Fibroblast of skin of abdomen (primary cell): ENCODE measurements at regions not wholly inside any gene's neighbourhood (a gene's known extent, or its start where the extent isn't known, plus 50 kb on each side); places are given as distances from the start of the nearest gene placed in this dataset.
"Not testable (repeated sequence)": the region's sequence is repeated elsewhere in the genome, so short reads cannot be mapped to it uniquely, and the experiment has no call there.

Source experiments
- DNase-seq: peaks from one replicate; pipeline ENCODE4 v3.0.0-alpha.2; 2013

DNA sequence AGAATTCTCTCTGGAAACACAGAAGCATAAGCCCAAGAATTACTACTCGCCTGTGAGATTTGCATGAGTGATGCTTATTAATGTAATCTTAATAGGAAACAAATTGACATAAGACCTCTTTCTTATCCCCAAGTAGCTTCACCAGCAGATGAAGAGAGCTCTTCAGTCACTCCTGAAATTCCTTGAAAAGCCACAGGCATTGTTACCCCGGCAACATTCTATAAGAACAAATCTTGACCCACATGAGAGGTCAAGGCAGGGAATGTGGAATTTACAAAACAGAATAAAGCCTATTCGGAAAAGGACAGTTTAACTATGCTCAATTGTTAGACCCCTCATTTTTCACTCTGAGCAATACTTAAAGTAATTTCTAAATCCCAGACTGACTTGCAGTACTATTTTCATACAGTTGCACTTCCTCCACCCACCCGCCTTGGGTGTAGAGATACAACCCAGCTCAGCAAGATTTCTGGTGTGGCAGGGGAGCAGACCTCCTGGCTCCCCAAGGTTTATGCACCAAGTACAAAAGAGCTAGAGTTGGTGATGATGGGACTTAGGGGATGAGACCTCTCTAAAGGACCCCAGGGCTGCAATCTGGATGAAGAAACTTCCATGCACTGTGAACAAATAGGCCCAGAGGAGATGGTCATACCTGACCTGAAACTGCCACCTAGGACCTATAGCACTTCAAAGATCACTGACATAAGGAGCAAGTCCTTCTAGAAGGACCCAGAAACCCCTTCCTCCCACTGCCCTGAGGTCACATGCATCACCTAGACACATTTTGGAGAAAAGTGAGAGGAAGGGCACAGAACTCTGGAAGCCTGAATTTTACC lies 242.1 kb downstream of the ZNF608 start:
- peak; percentile 32 for DNase-seq

GRCh38 chr5:124502551-124502950 lies 243.9 kb downstream of the ZNF608 start:
- no peak for DNase-seq

GRCh38 chr5:124499818-124500217 lies 246.6 kb downstream of the ZNF608 start:
- DNase-seq, result not testable (repeated sequence)

DNA sequence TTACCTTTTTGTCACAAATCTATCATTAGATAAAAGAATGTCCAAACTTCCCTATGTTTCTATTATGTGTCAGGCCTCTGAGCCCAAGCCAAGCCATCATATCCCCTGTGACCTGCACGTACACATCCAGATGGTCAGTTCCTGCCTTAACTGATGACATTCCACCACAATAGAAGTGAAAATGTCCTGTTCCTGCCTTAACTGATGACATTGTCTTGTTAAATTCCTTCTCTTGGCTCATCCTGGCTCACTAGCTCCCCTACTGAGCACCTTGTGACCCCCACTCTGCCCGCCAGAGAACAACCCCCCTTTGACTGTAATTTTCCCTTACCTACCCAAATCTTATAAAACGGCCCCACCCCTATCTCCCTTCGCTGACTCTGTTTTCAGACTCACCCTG lies 249.5 kb downstream of the ZNF608 start:
- not testable (repeated sequence) for DNase-seq

DNA sequence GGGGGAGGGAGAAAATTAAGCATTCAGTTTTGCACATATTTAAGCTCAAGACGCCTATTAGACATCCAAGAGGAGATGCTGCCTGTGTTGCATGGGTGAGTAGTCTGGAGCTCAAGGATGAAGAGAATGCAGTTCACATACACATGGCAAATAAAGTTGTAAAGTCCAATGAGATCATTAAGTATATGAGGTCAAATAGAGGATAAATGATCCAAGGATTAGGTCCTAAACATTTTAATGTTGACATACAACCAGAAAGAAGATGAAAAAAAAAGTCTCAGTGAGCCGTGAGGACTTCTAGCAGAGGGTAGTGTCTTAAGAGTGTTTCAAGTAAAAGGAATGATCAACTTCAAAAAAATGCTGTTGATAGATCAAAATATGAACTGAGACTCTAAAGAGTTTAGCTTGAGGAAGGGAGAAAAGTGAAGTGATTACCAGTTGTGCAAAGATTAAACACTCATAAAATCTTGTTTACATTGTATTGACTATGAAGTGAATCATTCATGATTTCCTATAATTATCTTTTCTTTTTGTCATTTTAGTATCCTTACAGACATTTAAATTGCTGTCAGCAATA lies 251.8 kb downstream of the ZNF608 start:
- peak; percentile 12 for DNase-seq

GRCh38 chr5:124492444-124493224 lies 253.8 kb downstream of the ZNF608 start:
- DNase-seq, result peak; percentile 16

GRCh38 chr5:124490315-124490714 lies 256.1 kb downstream of the ZNF608 start:
- DNase-seq, result not testable (repeated sequence)

DNA sequence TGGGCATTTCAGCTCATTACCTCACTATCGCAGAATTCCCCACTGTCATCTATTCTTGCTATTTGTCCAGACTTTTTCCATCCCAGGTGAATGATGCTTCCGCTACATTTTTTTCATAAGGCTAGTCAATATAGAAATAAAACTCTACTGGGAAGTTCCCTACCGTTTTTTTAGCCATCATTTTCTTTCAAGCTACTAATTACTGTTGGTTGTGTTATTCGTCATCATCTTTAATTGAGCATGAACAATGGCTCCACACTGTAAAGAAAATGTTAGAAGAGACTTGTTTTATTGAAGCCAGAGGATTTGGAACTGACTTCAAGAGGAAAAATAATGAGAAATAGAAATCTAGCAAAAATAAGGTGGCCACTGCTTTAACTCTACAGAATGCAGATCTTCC lies 265.0 kb downstream of the ZNF608 start:
- no peak for DNase-seq

GRCh38 chr5:124480964-124481363 lies 265.5 kb downstream of the ZNF608 start:
- DNase-seq, result no peak

GRCh38 chr5:124480022-124480421 lies 266.4 kb downstream of the ZNF608 start:
- no peak for DNase-seq

DNA sequence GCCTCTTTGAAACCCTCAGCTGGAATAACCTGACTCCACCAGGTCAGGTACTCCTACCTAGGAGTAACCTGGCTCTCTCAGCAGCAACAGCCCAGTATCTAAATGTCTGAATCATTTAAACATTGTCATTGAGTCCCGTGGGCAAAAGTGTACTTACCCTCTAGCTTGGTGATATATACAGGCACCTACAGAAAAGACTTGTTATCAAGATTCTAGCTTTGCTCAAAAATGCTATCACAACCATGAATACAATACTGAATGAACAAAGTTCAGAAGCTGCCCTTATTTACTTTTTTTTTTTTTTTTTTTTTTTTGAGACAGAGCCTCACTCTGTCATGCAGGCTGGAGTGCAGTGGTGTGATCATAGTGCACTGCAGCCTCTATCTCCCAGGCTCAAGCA lies 268.2 kb downstream of the ZNF608 start:
- DNase-seq, result no peak

DNA sequence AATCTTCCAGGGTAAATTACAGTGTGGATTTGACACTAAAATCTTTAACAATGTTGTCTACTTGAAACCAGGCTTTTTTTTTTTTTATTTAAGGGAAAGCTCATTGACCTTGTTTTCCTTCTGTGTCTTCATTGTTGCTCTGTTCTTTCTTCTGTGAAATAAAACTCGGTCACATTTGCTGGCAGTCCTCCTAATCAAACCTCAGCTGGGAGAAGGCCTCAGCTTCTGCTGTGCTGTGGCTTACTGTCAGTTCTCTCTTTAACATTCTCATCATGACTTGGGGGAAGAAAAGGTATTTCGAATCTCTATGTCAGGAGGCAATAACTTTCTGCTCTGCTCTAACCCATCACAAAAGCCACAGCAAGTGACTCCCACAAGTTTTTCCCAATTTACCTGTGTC lies 268.9 kb downstream of the ZNF608 start:
- no peak for DNase-seq

DNA sequence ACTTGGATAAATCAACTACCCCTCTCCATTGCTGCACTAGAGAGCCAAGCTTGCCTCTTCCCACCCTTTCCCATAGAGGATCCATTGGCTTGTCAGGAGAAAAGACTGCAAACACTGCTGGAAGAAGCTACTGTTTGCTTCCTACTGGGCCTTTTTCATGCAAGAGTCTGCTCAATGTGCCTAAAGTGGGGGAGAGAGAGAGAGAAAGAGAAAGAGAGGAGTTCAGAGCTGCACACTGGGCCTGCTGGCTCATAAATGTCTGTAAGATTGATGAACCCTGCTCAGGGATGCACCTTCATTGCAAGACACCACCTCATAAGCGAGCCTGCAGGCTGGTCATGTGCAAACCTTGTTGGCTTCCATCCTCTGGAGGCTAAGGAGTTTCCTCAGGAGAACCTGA lies 269.4 kb downstream of the ZNF608 start:
- no peak for DNase-seq

DNA sequence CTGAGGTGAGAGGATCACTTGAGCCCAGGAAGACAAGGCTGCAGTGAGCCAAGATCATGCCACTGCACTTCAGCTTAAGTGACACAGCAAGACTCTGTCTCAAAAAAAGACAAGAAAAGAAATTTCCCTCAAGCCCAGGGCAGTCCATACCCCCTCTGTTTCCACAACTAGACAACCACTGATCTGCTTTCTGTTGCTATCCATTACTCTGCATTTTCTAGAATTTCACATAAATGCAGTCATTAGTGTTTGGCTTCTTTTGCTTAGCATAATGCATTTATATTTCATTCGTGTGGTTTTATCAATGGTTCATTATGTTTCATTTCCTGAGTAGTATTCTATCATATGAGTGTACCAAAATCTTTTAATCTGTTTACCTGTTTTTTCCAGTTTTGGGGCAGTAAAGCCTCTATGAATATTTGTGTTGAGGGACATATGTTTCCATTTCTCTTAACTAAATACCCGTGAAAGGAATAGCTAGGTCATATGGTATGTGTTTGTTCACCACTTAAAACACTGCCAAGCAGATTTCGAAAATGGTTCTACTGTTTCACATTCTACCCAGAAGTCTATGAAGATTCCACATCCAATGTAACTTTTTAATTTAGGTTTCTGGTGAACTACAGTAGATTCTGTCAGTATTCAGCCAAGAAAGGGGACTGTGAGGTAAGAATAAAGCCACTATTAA lies 271.8 kb downstream of the ZNF608 start:
- peak; percentile 44 for DNase-seq

GRCh38 chr5:124468671-124469411 lies 277.6 kb downstream of the ZNF608 start:
- no peak for DNase-seq

- no peak for DNase-seq
Observed at GRCh38 chr5:124467745-124468144, 278.7 kb downstream of the ZNF608 start.

DNA sequence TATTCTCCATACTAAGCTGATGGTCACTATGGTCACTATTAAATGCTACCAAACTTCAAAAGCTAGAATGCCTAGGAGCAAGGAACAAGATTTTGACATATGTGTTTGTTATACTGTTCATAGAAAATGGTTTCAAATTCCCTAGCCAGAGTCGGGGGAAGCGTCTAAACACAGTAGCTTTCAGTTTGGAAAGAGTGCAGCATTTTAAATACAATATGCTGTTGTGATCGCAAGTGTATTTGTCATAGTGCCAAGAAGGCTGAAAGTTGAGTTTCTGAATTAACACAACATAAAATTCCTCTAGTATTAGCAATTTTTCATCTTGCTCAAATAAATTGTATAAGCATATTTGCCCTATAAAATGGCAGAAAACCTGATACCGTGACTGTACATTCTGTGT lies 280.4 kb downstream of the ZNF608 start:
- DNase-seq, result no peak

GRCh38 chr5:124463851-124464250 lies 282.6 kb downstream of the ZNF608 start:
- no peak for DNase-seq

GRCh38 chr5:124462751-124463150 lies 283.7 kb downstream of the ZNF608 start:
- no peak for DNase-seq

GRCh38 chr5:124461941-124462340 lies 284.5 kb downstream of the ZNF608 start:
- no peak for DNase-seq

- no peak for DNase-seq
Observed at GRCh38 chr5:124461157-124461556, 285.3 kb downstream of the ZNF608 start.

- peak; percentile 70 for DNase-seq
Observed at GRCh38 chr5:124460642-124461041, 285.8 kb downstream of the ZNF608 start.
